SU-DHL-6 (cell line): ENCODE measurements at regions not wholly inside any gene's neighbourhood (a gene's known extent, or its start where the extent isn't known, plus 50 kb on each side); places are given as distances from the start of the nearest gene placed in this dataset.

ENCODE experiments used
- CTCF ChIP-seq: fragments of 200-600 bp; sonication (generic); IDR thresholded peaks from one replicate; pipeline ENCODE4 v1.5.1; 2017; ENCODE audit warnings: antibody characterized with exemption, mild to moderate bottlenecking, low read length, moderate library complexity; ENCODE audit not compliant: insufficient read depth, poor library complexity, severe bottlenecking
- EZH2phosphoT487 ChIP-seq: fragments of 200-600 bp; sonication (generic), shearing (Covaris generic); conservative IDR thresholded peaks from 2 replicates; pipeline ENCODE4 v1.6.1; 2018; ENCODE audit warnings: mild to moderate bottlenecking, antibody characterized with exemption, low read length, moderate library complexity, mixed read lengths

- no peak for TF ChIP-seq CTCF
- no peak for TF ChIP-seq EZH2phosphoT487
Measured at GRCh38 chr10:23499372-23500132, 60.7 kb downstream of the OTUD1 start.
